Bronchial epithelial cell (primary cell): ENCODE measurements at regions not wholly inside any gene's neighbourhood (a gene's known extent, or its start where the extent isn't known, plus 50 kb on each side); places are given as distances from the start of the nearest gene placed in this dataset.

ENCODE experiments used
- DNase-seq: peaks from one replicate; pipeline ENCODE4 v3.0.0-alpha.2; 2010; ENCODE audit warnings: low read depth
- FAIRE-seq: peaks from 2 replicates; lab custom pipeline; 2011; peaks lifted over from hg19 to GRCh38; lab: Jason Lieb, UNC
- H3K27me3 ChIP-seq: 2 replicates; pipeline ENCODE4 v1.5.1; 2011; ENCODE audit warnings: low read length; ENCODE audit not compliant: control insufficient read depth, insufficient read depth
- H3K36me3 ChIP-seq: 2 replicates; pipeline ENCODE4 v1.5.1; 2011; ENCODE audit warnings: low read length; ENCODE audit not compliant: control insufficient read depth, insufficient read depth
- H3K4me3 ChIP-seq: 2 replicates; pipeline ENCODE4 v1.5.1; 2011; ENCODE audit warnings: mild to moderate bottlenecking, low read depth, low read length, control low read depth
- TF ChIP-seq, protein P1 (sequence below): IDR thresholded peaks from 2 replicates; pipeline ENCODE4 v1.5.1; 2011; ENCODE audit warnings: mild to moderate bottlenecking, moderate library complexity, low read length, control low read depth, inconsistent platforms; ENCODE audit not compliant: insufficient read depth, severe bottlenecking

DNA sequence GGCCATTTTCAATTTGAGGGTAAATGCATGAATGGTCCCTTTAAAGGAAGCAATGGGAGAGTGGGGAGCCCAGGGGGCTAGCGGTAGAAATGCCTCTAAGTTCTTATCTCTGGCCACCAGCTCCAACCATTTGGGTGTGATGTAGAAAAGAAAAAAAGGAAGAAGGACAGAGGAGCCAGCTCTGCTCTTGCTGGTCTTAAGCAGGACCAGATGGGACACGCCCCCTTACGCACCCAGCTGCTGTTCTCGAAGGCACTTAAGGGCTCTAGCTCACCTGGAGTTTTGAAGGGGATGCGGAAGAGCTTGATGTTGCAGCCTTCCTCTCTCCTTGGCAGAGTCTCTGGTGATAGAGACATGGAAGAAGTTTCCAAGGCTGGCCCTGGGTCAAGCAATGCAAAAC is 59.5 kb upstream of the RNF144B start:
- no peaks in the 10 kb centered on the region for H3K36me3 ChIP-seq
- FAIRE-seq (no peak), DNase-seq (peak; percentile 60)
- no peaks in the 10 kb centered on the region for H3K27me3 ChIP-seq
- TF ChIP-seq, protein P1, sequence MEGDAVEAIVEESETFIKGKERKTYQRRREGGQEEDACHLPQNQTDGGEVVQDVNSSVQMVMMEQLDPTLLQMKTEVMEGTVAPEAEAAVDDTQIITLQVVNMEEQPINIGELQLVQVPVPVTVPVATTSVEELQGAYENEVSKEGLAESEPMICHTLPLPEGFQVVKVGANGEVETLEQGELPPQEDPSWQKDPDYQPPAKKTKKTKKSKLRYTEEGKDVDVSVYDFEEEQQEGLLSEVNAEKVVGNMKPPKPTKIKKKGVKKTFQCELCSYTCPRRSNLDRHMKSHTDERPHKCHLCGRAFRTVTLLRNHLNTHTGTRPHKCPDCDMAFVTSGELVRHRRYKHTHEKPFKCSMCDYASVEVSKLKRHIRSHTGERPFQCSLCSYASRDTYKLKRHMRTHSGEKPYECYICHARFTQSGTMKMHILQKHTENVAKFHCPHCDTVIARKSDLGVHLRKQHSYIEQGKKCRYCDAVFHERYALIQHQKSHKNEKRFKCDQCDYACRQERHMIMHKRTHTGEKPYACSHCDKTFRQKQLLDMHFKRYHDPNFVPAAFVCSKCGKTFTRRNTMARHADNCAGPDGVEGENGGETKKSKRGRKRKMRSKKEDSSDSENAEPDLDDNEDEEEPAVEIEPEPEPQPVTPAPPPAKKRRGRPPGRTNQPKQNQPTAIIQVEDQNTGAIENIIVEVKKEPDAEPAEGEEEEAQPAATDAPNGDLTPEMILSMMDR = no peak
- H3K4me3 ChIP-seq = no peak overlapping the region

DNA sequence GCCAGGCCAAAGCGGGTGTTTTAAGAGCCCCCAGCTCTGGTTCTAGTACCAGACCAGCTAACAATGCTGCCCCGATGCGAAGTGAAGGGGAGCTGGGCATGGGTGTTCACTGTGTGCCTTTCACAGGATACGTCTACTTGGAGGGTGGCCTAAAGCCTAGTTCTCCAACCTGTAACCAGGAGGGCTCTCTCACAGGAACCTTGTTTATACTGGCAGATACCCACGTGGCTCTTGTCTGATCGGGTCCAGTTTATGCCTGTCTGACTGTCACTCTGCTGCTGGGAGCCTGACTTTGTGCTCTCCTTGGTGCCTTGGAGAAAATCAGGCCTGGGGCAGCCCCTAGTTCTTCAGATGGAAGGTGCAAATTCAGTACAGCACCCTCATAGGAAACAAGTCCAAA is 60.2 kb upstream of the RNF144B start:
- no peaks in the 10 kb centered on the region for H3K27me3 ChIP-seq
- no peak overlapping the region for H3K4me3 ChIP-seq
- TF ChIP-seq, protein P1 = no peak
- no peak for DNase-seq
- FAIRE-seq = no peak
- H3K36me3 ChIP-seq = no peaks in the 10 kb centered on the region

DNA sequence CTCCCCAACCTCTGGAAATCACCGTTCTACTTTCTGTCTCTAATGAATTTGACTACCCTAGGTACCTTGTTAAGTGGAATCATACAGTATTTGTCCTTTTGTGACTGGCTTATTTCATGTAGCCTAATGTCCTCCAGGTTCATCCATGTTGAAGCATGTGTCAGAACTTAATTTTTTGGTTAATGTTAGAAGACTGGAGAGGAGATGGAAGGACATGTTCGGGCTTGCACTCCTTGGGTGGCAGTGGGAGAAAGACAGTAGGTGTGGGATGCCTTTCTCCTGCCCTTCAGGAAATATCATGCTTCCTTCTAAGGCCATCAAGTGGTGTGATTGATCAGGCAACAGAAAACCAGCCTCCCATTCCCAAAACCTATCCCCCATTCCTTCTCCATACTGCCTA is 61.1 kb upstream of the RNF144B start:
- TF ChIP-seq, protein P1 = no peak
- DNase-seq = peak; percentile 64
- no peak for FAIRE-seq

DNA sequence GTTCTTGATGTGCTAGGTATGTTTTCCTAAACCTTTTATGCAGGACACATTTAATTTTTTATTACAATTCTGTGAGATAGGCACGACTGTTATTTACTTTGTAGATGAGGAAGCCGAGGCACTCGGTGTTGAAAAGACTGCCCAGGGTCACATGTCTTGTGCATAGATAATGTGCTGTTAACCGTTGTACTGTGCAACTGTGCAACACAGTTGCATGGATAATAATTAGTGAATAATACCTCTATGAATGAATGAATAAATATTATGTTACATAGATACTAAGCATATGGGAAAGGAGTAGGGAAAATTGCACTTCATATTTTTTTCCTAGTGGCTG is 60.3 kb upstream of the DEK start:
- DNase-seq = no peak
- H3K36me3 ChIP-seq = no peaks in the 10 kb centered on the region
- H3K27me3 ChIP-seq = no peaks in the 10 kb centered on the region
- TF ChIP-seq, protein P1 = no peak
- no peak for FAIRE-seq
- H3K4me3 ChIP-seq = no peak overlapping the region

More for the DNA sequence above, 61.1 kb upstream of the RNF144B start:
- Histone ChIP-seq H3K27me3 (no peaks in the 10 kb centered on the region), H3K36me3 (no peaks in the 10 kb centered on the region), H3K4me3 (no peak overlapping the region)

DNA sequence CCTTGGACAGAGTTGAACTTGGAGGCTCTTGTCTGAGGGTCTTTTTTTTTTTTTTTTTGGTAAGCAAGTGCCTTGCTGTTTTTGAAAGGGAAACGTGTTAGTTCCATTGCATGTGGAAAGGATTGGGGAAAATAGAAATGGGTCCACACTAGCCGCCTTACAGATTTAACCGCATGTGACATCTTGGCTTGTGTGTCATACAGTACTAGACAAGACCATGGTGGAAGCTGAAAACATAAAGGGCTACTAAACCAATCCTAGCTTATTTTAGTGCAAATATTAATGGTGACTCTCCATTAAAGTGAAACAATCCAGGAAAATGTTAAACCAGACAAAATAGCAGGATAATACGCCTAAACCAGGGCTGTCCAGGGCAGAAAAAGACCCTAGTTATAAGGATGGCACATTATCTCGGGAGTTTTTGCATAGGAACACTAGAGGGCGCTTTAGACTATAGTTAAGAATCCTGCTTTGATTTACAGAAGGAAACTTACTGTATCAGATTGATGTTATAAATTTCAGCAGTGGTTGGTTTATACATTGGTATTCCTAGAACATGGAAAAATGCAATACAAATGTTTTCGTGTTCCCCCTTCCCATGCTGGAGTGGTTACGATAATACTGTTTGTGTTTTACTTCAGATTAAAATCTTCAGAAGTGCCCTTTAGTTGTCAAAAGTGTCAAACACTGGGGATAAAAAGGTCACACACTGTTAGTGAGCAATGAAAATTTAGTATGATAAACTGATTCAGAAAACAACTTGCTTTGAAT is 59.8 kb upstream of the DEK start:
- peak; percentile 60 for DNase-seq

More for the DNA sequence above, 59.8 kb upstream of the DEK start:
- H3K4me3 ChIP-seq = no peak overlapping the region
- TF ChIP-seq, protein P1 = peak; percentile 53
- H3K36me3 ChIP-seq = no peaks in the 10 kb centered on the region
- FAIRE-seq = no peak
- H3K27me3 ChIP-seq = no peaks in the 10 kb centered on the region
